Tibial artery (tissue), 4 donors: ENCODE measurements at regions not wholly inside any gene's neighbourhood (a gene's known extent, or its start where the extent isn't known, plus 50 kb on each side); places are given as distances from the start of the nearest gene placed in this dataset.

Source experiments
- DNase-seq, 2 donors: peaks; one replicate each; pipeline ENCODE4 v3.0.0-alpha.2; 2019
- H3K27ac ChIP-seq, 2 donors: fragments of 200-600 bp; sonication (generic) in 1 of 2; 1 replicate in 1 of 2; 2 replicates in 1 of 2; pipeline ENCODE4 v1.5.1; 2018 to 2019; ENCODE audit warnings: mild to moderate bottlenecking in 1 of 2
- H3K27me3 ChIP-seq, 2 donors: fragments of 200-600 bp; sonication (generic) in 1 of 2; one replicate each; pipeline versions ENCODE4 v1.5.1 to v1.6.0; 2016 to 2019
- H3K36me3 ChIP-seq, 3 donors: fragments of 200-600 bp; sonication (generic) in 2 of 3; one replicate each; pipeline ENCODE4 v1.5.1; 2016 to 2019; ENCODE audit warnings: mild to moderate bottlenecking in 2 of 3
- H3K4me1 ChIP-seq, 4 donors: fragments of 200-600 bp; sonication (generic) in 2 of 4; 1 replicate in 3 of 4; 2 replicates in 1 of 4; pipeline ENCODE4 v1.5.1; 2016 to 2019
- H3K4me3 ChIP-seq, 2 donors: fragments of 200-600 bp; sonication (generic) in 1 of 2; 1 replicate in 1 of 2; 2 replicates in 1 of 2; pipeline ENCODE4 v1.5.1; 2018 to 2019; ENCODE audit warnings: mild to moderate bottlenecking in 2 of 2
- H3K9me3 ChIP-seq, 3 donors: fragments of 200-600 bp; sonication (generic) in 1 of 3; one replicate each; pipeline ENCODE4 v1.5.1; 2016 to 2019
- intact Hi-C: fragments of 100-400 bp; cut with DNase I; formaldehyde crosslinking; loops from one replicate; pipeline ENCODE4 v1.15.0; 2023; ENCODE audit warnings: low total_unique reads
- TF ChIP-seq, protein P1 (sequence below), 2 experiments: fragments of 200-600 bp in 1 of 2; fragments of 450-650 bp in 1 of 2; IDR thresholded peaks; one replicate each; pipeline ENCODE4 v1.5.1; 2017 to 2019; ENCODE audit warnings: antibody characterized with exemption in 2 of 2, mild to moderate bottlenecking in 1 of 2, moderate library complexity in 1 of 2

GRCh38 chr13:85230691-85231093 lies 568.5 kb downstream of the SLITRK6 start:
- Histone ChIP-seq H3K27ac (no peak overlapping the region), H3K36me3 (no peaks in the 10 kb centered on the region), H3K4me3 (no peak overlapping the region), H3K9me3 (no peaks in the 10 kb centered on the region), H3K4me1 (no peaks in the 10 kb centered on the region), H3K27me3 (no peaks in the 10 kb centered on the region)
- no peak for DNase-seq
- intact Hi-C loops, result no loop called here
- TF ChIP-seq, protein P1, sequence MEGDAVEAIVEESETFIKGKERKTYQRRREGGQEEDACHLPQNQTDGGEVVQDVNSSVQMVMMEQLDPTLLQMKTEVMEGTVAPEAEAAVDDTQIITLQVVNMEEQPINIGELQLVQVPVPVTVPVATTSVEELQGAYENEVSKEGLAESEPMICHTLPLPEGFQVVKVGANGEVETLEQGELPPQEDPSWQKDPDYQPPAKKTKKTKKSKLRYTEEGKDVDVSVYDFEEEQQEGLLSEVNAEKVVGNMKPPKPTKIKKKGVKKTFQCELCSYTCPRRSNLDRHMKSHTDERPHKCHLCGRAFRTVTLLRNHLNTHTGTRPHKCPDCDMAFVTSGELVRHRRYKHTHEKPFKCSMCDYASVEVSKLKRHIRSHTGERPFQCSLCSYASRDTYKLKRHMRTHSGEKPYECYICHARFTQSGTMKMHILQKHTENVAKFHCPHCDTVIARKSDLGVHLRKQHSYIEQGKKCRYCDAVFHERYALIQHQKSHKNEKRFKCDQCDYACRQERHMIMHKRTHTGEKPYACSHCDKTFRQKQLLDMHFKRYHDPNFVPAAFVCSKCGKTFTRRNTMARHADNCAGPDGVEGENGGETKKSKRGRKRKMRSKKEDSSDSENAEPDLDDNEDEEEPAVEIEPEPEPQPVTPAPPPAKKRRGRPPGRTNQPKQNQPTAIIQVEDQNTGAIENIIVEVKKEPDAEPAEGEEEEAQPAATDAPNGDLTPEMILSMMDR (IDR thresholded peaks at IDR 0.05), result no peak

DNA sequence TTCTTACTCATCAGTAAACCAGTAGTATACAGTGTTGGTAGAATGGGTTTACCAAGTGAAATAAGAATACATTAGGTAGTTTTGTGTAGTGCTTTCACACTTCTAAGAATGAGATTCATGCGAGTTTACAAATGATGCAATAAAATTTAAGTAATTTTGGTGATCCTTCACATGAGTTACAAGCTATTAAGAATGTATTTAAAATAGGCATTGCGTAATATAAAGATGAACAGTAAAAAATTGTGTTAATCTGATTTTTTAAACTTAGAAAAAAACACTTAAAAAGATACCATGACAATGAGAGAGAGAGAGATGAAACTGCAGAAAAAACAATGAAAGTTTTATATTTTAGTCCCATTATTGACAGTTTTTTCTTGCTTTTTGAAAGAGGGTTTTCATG lies 570.5 kb downstream of the SLITRK6 start:
- TF ChIP-seq, protein P1 (IDR thresholded peaks at IDR 0.05), result no peak
- Histone ChIP-seq H3K27ac (no peak overlapping the region), H3K4me1 (no peaks in the 10 kb centered on the region), H3K4me3 (no peak overlapping the region), H3K27me3 (no peaks in the 10 kb centered on the region), H3K36me3 (no peaks in the 10 kb centered on the region), H3K9me3 (no peaks in the 10 kb centered on the region)
- intact Hi-C loops, result no loop called here
- DNase-seq, result no peak

DNA sequence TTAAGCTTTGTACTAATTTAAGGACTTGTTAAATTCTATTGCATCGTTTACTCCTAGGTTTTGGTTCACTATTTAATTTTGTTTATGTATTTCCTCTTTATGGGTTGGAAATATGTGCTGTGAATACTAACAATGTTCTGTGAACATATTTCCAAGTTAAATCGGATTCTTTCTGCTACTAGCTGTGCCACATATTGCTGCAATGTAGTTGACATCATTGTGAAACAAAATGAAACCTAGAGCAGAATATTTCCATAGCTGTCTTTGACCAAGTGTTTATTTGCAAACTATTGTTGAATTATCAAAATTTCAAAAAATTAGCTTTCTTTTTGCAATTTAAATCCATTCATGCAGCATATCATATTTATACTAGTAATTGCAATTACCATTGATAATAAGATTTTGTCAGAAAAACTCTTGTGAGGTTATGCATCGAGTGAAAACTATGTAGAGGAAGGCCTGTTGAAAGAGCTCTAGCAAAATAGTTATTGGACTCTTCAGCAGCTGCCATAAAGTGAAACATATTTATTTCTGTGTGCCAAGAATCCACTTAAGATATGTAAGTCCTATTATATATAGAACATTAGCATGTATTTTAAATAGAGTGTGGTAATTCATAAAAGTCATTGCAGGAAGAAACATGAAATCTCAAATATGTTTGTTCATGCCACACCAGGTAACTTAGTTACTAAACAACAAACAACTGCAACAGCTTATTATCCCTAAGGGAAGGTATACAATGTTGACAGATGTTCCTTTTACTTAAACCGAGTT lies 575.1 kb downstream of the SLITRK6 start:
- no peaks in the 10 kb centered on the region for H3K27me3 ChIP-seq
- H3K36me3 ChIP-seq, result no peaks in the 10 kb centered on the region
- TF ChIP-seq, protein P1 (IDR thresholded peaks at IDR 0.05), result no peak
- no peaks in the 10 kb centered on the region for H3K4me1 ChIP-seq
- no peaks in the 10 kb centered on the region for H3K9me3 ChIP-seq
- no peak overlapping the region for H3K27ac ChIP-seq
- H3K4me3 ChIP-seq, result no peak overlapping the region
- intact Hi-C loops, result no loop called here
- no peak for DNase-seq

- H3K9me3 ChIP-seq, result no peaks in the 10 kb centered on the region
- no peak for DNase-seq
- TF ChIP-seq, protein P1 (IDR thresholded peaks at IDR 0.05), result no peak
- H3K36me3 ChIP-seq, result no peaks in the 10 kb centered on the region
- intact Hi-C loops, result no loop called here
- no peaks in the 10 kb centered on the region for H3K4me1 ChIP-seq
- H3K4me3 ChIP-seq, result no peak overlapping the region
- no peak overlapping the region for H3K27ac ChIP-seq
- no peaks in the 10 kb centered on the region for H3K27me3 ChIP-seq
These were observed 582.6 kb downstream of the SLITRK6 start for GRCh38 chr13:85216576-85216975.

GRCh38 chr13:85212692-85213091 lies 586.5 kb downstream of the SLITRK6 start:
- DNase-seq, result no peak
- TF ChIP-seq, protein P1 (IDR thresholded peaks at IDR 0.05), result no peak
- intact Hi-C loops, result no loop called here

More at GRCh38 chr13:85212692-85213091, 586.5 kb downstream of the SLITRK6 start:
- Histone ChIP-seq H3K27ac (no peak overlapping the region), H3K4me1 (no peaks in the 10 kb centered on the region), H3K4me3 (no peak overlapping the region), H3K27me3 (no peaks in the 10 kb centered on the region), H3K36me3 (no peaks in the 10 kb centered on the region), H3K9me3 (no peaks in the 10 kb centered on the region)
